Upper lobe of left lung (tissue), 6 donors: ENCODE measurements at regions not wholly inside any gene's neighbourhood (a gene's known extent, or its start where the extent isn't known, plus 50 kb on each side); places are given as distances from the start of the nearest gene placed in this dataset.

Source experiments
- ATAC-seq, 2 donors: fragments of 200-7000 bp; cut with Tn5 transposase; one replicate each; pipeline ENCODE4 v1.9.1; 2022; ENCODE audit warnings: mild to moderate bottlenecking in 2 of 2, moderate library complexity in 2 of 2; ENCODE audit not compliant: low FRiP score in 2 of 2
- DNase-seq, 2 donors: peaks; one replicate each; pipeline ENCODE4 v3.0.0-alpha.2; 2019 to 2020
- H3K27ac ChIP-seq, 4 donors: fragments of 200-600 bp; sonication (generic); one replicate each; pipeline ENCODE4 v1.5.1; 2016 to 2019
- H3K27me3 ChIP-seq, 4 donors: fragments of 200-600 bp; sonication (generic); one replicate each; pipeline ENCODE4 v1.5.1; 2017 to 2019
- H3K36me3 ChIP-seq, 4 donors: fragments of 200-600 bp; sonication (generic); one replicate each; pipeline ENCODE4 v1.5.1; 2016 to 2019
- H3K4me1 ChIP-seq, 4 donors: fragments of 200-600 bp; sonication (generic); one replicate each; pipeline ENCODE4 v1.5.1; 2018 to 2019
- H3K4me3 ChIP-seq, 4 donors: fragments of 200-600 bp; sonication (generic); one replicate each; pipeline ENCODE4 v1.5.1; 2017 to 2019; ENCODE audit warnings: mild to moderate bottlenecking in 2 of 4, moderate library complexity in 1 of 4
- H3K9me3 ChIP-seq, 4 donors: fragments of 200-600 bp; sonication (generic); one replicate each; pipeline ENCODE4 v1.5.1; 2018 to 2019
- CTCF ChIP-seq, 6 experiments: fragments of 450-650 bp in 4 of 6; fragments of 200-600 bp in 2 of 6; sonication (generic) in 2 of 6; IDR thresholded peaks; one replicate each; pipeline ENCODE4 v1.5.1; 2016 to 2019; ENCODE audit warnings: antibody characterized with exemption in 6 of 6
- EP300 ChIP-seq, 4 donors: sonication (generic); formaldehyde crosslinking; IDR thresholded peaks; one replicate each; pipeline ENCODE4 v1.5.1; 2017; ENCODE audit warnings: antibody characterized with exemption in 4 of 4, control low read depth in 2 of 4
- POLR2A ChIP-seq, 4 donors: fragments of 450-650 bp; IDR thresholded peaks; one replicate each; pipeline ENCODE4 v1.5.1; 2016 to 2017; ENCODE audit warnings: antibody characterized with exemption in 4 of 4, mild to moderate bottlenecking in 2 of 4
- POLR2AphosphoS5 ChIP-seq, 2 donors: sonication (generic); formaldehyde crosslinking; IDR thresholded peaks; one replicate each; pipeline ENCODE4 v1.5.1; 2017; ENCODE audit warnings: antibody characterized with exemption in 2 of 2
- WGBS, 2 donors: methylation state at CpG; one replicate each; pipeline ENCODE4 v1.1.5; 2017 to 2018; 5-methylcytosine and 5-hydroxymethylcytosine counted together
- donor health status: DM: no; HTN: no; CAD: no; lungs with moderate emphysema.
- donor health status: DM: no; HTN: yes; CAD: no; lungs with severe emphysema.

- WGBS, 2 donors: 96 to 97% methylated on average over 17 to 18 of the region's 18 CpGs
- Histone ChIP-seq H3K9me3 (no peaks in the 10 kb centered on the region), H3K4me3 (no peak overlapping the region), H3K27me3 (no peaks in the 10 kb centered on the region), H3K27ac (no peak overlapping the region), H3K36me3 (no peaks in the 10 kb centered on the region), H3K4me1 (no peaks in the 10 kb centered on the region)
- ATAC-seq (no peak), DNase-seq (no peak)
- TF ChIP-seq POLR2AphosphoS5 (IDR thresholded peaks at IDR 0.05) (no peak), CTCF (IDR thresholded peaks at IDR 0.05) (no peak), POLR2A (IDR thresholded peaks at IDR 0.05) (no peak), EP300 (IDR thresholded peaks at IDR 0.05) (no peak)
Measured at GRCh38 chr6:110552901-110553641, 76.7 kb upstream of the SLC22A16 start.

GRCh38 chr6:110552076-110552475 lies 75.7 kb upstream of the SLC22A16 start:
- H3K36me3 ChIP-seq: no peaks in the 10 kb centered on the region
- no peaks in the 10 kb centered on the region for H3K27me3 ChIP-seq
- no peak overlapping the region for H3K27ac ChIP-seq
- no peaks in the 10 kb centered on the region for H3K4me1 ChIP-seq
- no peak for TF ChIP-seq CTCF (IDR thresholded peaks at IDR 0.05)
- no peak for TF ChIP-seq EP300 (IDR thresholded peaks at IDR 0.05)
- no peak for TF ChIP-seq POLR2AphosphoS5 (IDR thresholded peaks at IDR 0.05)
- no peak for TF ChIP-seq POLR2A (IDR thresholded peaks at IDR 0.05)
- ATAC-seq (no peak), DNase-seq (no peak)
- H3K4me3 ChIP-seq: no peak overlapping the region
- no peaks in the 10 kb centered on the region for H3K9me3 ChIP-seq

- no peaks in the 10 kb centered on the region for H3K27me3 ChIP-seq
- no peaks in the 10 kb centered on the region for H3K9me3 ChIP-seq
- no peaks in the 10 kb centered on the region for H3K4me1 ChIP-seq
- H3K4me3 ChIP-seq: no peak overlapping the region
- no peak overlapping the region for H3K27ac ChIP-seq
- TF ChIP-seq CTCF (IDR thresholded peaks at IDR 0.05): no peak
- ATAC-seq (no peak), DNase-seq (no peak)
- H3K36me3 ChIP-seq: no peaks in the 10 kb centered on the region
- 96 to 98% methylated on average over 5 to 11 of the region's 11 CpGs for WGBS, 2 donors
Measured at GRCh38 chr6:110551088-110551487, 74.7 kb upstream of the SLC22A16 start.

- Histone ChIP-seq H3K27me3 (no peaks in the 10 kb centered on the region), H3K27ac (no peak overlapping the region), H3K9me3 (no peaks in the 10 kb centered on the region), H3K4me1 (no peaks in the 10 kb centered on the region), H3K36me3 (no peaks in the 10 kb centered on the region), H3K4me3 (no peak overlapping the region)
- TF ChIP-seq POLR2A (IDR thresholded peaks at IDR 0.05): no peak
- no peak for TF ChIP-seq POLR2AphosphoS5 (IDR thresholded peaks at IDR 0.05)
- no peak for TF ChIP-seq EP300 (IDR thresholded peaks at IDR 0.05)
- TF ChIP-seq CTCF (IDR thresholded peaks at IDR 0.05): no peak
- no peak for DNase-seq
- ATAC-seq: no peak
- WGBS, 2 donors: 91 to 92% methylated on average over 5 of the region's 5 CpGs
Measured at GRCh38 chr6:110550353-110550752, 73.9 kb upstream of the SLC22A16 start.

- Histone ChIP-seq H3K27me3 (no peaks in the 10 kb centered on the region), H3K4me1 (no peaks in the 10 kb centered on the region), H3K4me3 (no peak overlapping the region), H3K36me3 (no peaks in the 10 kb centered on the region), H3K9me3 (peaks cover 0 to 4% (median 0%) of the 10 kb centered on the region in 4 donors), H3K27ac (no peak overlapping the region)
- 84 to 85% methylated on average over 4 to 5 of the region's 5 CpGs for WGBS, 2 donors
- no peak for TF ChIP-seq CTCF (IDR thresholded peaks at IDR 0.05)
- no peak for TF ChIP-seq POLR2AphosphoS5 (IDR thresholded peaks at IDR 0.05)
- TF ChIP-seq EP300 (IDR thresholded peaks at IDR 0.05): no peak
- no peak for TF ChIP-seq POLR2A (IDR thresholded peaks at IDR 0.05)
- ATAC-seq: no peak
- no peak for DNase-seq
Measured at GRCh38 chr6:110549277-110549676, 72.9 kb upstream of the SLC22A16 start.
